ENCODE measurements at regions not wholly inside any gene's neighbourhood (a gene's known extent, or its start where the extent isn't known, plus 50 kb on each side); places are given as distances from the start of the nearest gene placed in this dataset.

DNA sequence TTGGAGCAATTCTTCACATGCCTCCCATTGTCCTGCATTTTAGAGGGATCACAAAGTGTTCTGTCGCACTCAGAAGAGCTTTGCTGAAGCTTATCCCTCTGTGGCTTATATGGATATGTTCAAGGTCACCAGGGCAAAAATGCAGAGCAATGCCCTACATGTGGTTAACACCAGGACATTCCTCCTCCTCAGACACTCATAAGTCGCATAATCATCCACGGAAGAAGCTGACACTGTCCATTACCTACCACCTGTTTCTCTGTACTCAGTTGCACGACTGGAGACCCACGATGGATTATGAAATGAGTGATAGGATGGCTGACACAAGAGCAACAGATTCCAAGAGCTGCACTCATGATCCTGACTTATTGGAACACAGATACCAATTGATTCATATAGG is 68.7 kb upstream of the PRDX4 start:
- TF ChIP-seq, protein P1, sequence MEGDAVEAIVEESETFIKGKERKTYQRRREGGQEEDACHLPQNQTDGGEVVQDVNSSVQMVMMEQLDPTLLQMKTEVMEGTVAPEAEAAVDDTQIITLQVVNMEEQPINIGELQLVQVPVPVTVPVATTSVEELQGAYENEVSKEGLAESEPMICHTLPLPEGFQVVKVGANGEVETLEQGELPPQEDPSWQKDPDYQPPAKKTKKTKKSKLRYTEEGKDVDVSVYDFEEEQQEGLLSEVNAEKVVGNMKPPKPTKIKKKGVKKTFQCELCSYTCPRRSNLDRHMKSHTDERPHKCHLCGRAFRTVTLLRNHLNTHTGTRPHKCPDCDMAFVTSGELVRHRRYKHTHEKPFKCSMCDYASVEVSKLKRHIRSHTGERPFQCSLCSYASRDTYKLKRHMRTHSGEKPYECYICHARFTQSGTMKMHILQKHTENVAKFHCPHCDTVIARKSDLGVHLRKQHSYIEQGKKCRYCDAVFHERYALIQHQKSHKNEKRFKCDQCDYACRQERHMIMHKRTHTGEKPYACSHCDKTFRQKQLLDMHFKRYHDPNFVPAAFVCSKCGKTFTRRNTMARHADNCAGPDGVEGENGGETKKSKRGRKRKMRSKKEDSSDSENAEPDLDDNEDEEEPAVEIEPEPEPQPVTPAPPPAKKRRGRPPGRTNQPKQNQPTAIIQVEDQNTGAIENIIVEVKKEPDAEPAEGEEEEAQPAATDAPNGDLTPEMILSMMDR (IDR thresholded peaks at IDR 0.05; ENCODE audit: insufficient read depth, low read depth, low read length): no peak
- no peak for TF ChIP-seq EZH2 (IDR thresholded peaks at IDR 0.05; ENCODE audit: insufficient read depth, low read length)

Data from astrocyte (in vitro differentiated cells and primary cell).